ENCODE measurements at regions not wholly inside any gene's neighbourhood (a gene's known extent, or its start where the extent isn't known, plus 50 kb on each side); places are given as distances from the start of the nearest gene placed in this dataset.

DNA sequence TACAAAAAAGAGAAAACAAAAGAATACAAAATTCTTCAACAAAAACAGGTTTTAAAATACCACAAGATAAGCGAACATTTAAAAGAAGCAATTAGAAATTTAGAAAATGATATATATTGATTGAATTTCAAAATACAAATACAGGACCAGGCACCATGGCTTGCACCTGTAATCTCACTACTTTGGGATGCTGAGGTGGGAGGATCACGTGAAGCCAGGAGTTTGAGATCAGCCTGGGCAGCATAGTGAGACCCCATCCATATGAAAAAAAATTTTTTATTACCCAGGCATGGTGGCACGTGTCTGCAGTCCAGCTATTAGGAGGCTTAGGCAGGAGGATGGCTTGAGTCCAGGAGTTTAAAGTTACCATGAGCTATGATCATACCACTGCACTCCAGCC, 109.9 kb upstream of the SLC30A5 start:
- Mint-ChIP-seq H3K27me3 (ENCODE audit: insufficient read depth, low read depth, poor library complexity) (no peaks in the 10 kb centered on the region), H3K9me3 (no peaks in the 10 kb centered on the region; the same call in 1 of the 3 replicates), H3K4me1 (peaks cover 15% of the 10 kb centered on the region; the same call in 2 of the 3 replicates), H3K27ac (no peak overlapping the region), H3K36me3 (ENCODE audit: low read depth) (no peaks in the 10 kb centered on the region; the same call in 2 of the 3 replicates), H3K4me3 (no peak overlapping the region)
- H3K36me3 ChIP-seq (ENCODE audit: insufficient read depth) = no peaks in the 10 kb centered on the region
- no peak overlapping the region for H2AFZ ChIP-seq
- no peaks in the 10 kb centered on the region for H3K79me2 ChIP-seq (replicated peaks; ENCODE audit: insufficient read depth)
- no peak overlapping the region for H3K4me2 ChIP-seq
- H3K4me1 ChIP-seq (ENCODE audit: insufficient read depth) = peaks cover 6% of the 10 kb centered on the region; the same call in 1 of the 2 replicates
- no peaks in the 10 kb centered on the region for H3F3A ChIP-seq (replicated peaks; ENCODE audit: low read depth)
- ATAC-seq (no peak), DNase-seq (ENCODE audit: low spot score) (no peak)
- H3K4me3 ChIP-seq = no peak overlapping the region
- no peaks in the 10 kb centered on the region for H3K27me3 ChIP-seq (ENCODE audit: insufficient read depth)
- no peaks in the 10 kb centered on the region for H3K9me2 ChIP-seq (ENCODE audit: insufficient read depth)
- H3K27ac ChIP-seq (ENCODE audit: low read depth) = no peak overlapping the region
- H4K20me1 ChIP-seq (replicated peaks; ENCODE audit: insufficient read depth) = no peaks in the 10 kb centered on the region
- TF ChIP-seq, protein P1, sequence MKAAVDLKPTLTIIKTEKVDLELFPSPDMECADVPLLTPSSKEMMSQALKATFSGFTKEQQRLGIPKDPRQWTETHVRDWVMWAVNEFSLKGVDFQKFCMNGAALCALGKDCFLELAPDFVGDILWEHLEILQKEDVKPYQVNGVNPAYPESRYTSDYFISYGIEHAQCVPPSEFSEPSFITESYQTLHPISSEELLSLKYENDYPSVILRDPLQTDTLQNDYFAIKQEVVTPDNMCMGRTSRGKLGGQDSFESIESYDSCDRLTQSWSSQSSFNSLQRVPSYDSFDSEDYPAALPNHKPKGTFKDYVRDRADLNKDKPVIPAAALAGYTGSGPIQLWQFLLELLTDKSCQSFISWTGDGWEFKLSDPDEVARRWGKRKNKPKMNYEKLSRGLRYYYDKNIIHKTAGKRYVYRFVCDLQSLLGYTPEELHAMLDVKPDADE (IDR thresholded peaks at IDR 0.05) = no peak
- TF ChIP-seq NANOG (IDR thresholded peaks at IDR 0.05; ENCODE audit: borderline replicate concordance) = no peak
- TF ChIP-seq ZNF331 (CRISPR knock-in tag; IDR thresholded peaks at IDR 0.05; ENCODE audit: low read depth) = no peak
- TF ChIP-seq, protein P2, sequence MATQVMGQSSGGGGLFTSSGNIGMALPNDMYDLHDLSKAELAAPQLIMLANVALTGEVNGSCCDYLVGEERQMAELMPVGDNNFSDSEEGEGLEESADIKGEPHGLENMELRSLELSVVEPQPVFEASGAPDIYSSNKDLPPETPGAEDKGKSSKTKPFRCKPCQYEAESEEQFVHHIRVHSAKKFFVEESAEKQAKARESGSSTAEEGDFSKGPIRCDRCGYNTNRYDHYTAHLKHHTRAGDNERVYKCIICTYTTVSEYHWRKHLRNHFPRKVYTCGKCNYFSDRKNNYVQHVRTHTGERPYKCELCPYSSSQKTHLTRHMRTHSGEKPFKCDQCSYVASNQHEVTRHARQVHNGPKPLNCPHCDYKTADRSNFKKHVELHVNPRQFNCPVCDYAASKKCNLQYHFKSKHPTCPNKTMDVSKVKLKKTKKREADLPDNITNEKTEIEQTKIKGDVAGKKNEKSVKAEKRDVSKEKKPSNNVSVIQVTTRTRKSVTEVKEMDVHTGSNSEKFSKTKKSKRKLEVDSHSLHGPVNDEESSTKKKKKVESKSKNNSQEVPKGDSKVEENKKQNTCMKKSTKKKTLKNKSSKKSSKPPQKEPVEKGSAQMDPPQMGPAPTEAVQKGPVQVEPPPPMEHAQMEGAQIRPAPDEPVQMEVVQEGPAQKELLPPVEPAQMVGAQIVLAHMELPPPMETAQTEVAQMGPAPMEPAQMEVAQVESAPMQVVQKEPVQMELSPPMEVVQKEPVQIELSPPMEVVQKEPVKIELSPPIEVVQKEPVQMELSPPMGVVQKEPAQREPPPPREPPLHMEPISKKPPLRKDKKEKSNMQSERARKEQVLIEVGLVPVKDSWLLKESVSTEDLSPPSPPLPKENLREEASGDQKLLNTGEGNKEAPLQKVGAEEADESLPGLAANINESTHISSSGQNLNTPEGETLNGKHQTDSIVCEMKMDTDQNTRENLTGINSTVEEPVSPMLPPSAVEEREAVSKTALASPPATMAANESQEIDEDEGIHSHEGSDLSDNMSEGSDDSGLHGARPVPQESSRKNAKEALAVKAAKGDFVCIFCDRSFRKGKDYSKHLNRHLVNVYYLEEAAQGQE (IDR thresholded peaks at IDR 0.05; ENCODE audit: unreplicated experiment) = no peak

DNA sequence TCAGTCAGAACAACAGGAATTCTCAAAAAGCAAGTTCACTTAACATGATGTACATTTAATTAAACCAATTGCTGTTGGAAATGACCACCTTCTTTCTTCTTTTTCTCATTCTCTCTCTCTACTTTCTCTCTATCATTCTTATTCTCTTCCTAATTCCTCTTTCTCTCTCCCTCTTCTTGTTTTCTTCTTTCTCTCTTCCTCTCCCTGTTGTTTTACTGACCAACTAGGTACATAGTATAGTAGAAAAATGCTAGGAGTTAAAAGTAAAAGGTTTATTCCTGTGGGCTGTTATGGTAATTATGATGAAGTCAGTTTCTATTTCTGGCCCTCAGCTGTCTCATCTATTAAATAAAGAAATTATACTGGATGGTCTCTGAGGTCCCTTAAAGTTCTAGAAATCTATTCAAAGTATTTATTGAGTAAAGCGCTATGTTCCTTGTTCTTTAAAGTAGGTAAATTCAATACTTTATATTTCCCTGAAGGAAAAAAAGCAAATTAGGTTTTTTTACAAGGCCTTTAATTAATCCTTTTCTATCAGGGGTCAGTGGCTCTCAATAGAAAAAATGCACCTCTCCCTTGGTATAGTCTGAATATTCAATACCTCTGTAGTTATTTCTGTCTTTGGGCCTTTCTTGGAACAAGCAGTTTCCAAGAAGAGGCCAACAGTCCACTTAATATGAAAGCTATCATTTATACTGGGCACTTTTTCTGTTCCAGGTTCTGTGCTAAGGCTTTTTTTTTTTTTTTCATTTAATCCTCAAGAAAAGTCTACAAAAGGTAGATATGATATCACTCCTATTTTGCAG, 102.3 kb upstream of the SLC30A5 start:
- Histone ChIP-seq H2AFZ (0 out of 2 replicates have a peak overlapping the region, but pooled peaks have one; percentile 56), H3K4me2 (no peak overlapping the region), H4K20me1 (replicated peaks; ENCODE audit: insufficient read depth) (no peaks in the 10 kb centered on the region), H3K36me3 (ENCODE audit: insufficient read depth) (no peaks in the 10 kb centered on the region), H3K27ac (ENCODE audit: low read depth) (no peak overlapping the region), H3F3A (replicated peaks; ENCODE audit: low read depth) (no peaks in the 10 kb centered on the region), H3K9me2 (ENCODE audit: insufficient read depth) (0 out of 2 replicates have a peak, but pooled peaks cover 10% of the 10 kb centered on the region), H3K4me1 (ENCODE audit: insufficient read depth) (no peaks in the 10 kb centered on the region), H3K79me2 (replicated peaks; ENCODE audit: insufficient read depth) (no peaks in the 10 kb centered on the region), H3K27me3 (ENCODE audit: insufficient read depth) (no peaks in the 10 kb centered on the region), H3K4me3 (no peak overlapping the region)
- ATAC-seq = no peak
- DNase-seq (ENCODE audit: low spot score) = no peak
- Mint-ChIP-seq H3K36me3 (ENCODE audit: low read depth) (no peaks in the 10 kb centered on the region), H3K9me3 (no peaks in the 10 kb centered on the region; the same call in 2 of the 3 replicates), H3K4me1 (0 out of 3 replicates have a peak, but pooled peaks cover 2% of the 10 kb centered on the region), H3K27ac (no peak overlapping the region), H3K27me3 (ENCODE audit: insufficient read depth, low read depth, poor library complexity) (no peaks in the 10 kb centered on the region), H3K4me3 (no peak overlapping the region)
- TF ChIP-seq STAT1 (IDR thresholded peaks at IDR 0.05; ENCODE audit: unreplicated experiment) (no peak), EZH2 (IDR thresholded peaks at IDR 0.05; ENCODE audit: low read depth, unreplicated experiment) (no peak), NANOG (IDR thresholded peaks at IDR 0.05; ENCODE audit: borderline replicate concordance) (no peak), JUNB (IDR thresholded peaks at IDR 0.05; ENCODE audit: unreplicated experiment) (no peak), EZH2phosphoT487 (IDR thresholded peaks at IDR 0.05; ENCODE audit: unreplicated experiment) (no peak), ZNF114 (CRISPR knock-in tag; IDR thresholded peaks at IDR 0.05) (no peak), ZNF331 (CRISPR knock-in tag; IDR thresholded peaks at IDR 0.05; ENCODE audit: low read depth) (no peak)
- TF ChIP-seq, protein P3, sequence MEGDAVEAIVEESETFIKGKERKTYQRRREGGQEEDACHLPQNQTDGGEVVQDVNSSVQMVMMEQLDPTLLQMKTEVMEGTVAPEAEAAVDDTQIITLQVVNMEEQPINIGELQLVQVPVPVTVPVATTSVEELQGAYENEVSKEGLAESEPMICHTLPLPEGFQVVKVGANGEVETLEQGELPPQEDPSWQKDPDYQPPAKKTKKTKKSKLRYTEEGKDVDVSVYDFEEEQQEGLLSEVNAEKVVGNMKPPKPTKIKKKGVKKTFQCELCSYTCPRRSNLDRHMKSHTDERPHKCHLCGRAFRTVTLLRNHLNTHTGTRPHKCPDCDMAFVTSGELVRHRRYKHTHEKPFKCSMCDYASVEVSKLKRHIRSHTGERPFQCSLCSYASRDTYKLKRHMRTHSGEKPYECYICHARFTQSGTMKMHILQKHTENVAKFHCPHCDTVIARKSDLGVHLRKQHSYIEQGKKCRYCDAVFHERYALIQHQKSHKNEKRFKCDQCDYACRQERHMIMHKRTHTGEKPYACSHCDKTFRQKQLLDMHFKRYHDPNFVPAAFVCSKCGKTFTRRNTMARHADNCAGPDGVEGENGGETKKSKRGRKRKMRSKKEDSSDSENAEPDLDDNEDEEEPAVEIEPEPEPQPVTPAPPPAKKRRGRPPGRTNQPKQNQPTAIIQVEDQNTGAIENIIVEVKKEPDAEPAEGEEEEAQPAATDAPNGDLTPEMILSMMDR (conservative IDR thresholded peaks at IDR 0.05; ENCODE audit: low read depth in 2 of 2) = no peak
- TF ChIP-seq, protein P1 (IDR thresholded peaks at IDR 0.05) = no peak

Measured in GM23338 (cell line).